H9 (cell line): ENCODE measurements at regions not wholly inside any gene's neighbourhood (a gene's known extent, or its start where the extent isn't known, plus 50 kb on each side); places are given as distances from the start of the nearest gene placed in this dataset.

Source experiments
- DNase-seq: peaks from one replicate; pipeline ENCODE4 v3.0.0-alpha.2; 2017
- H2AFZ ChIP-seq: one replicate; pipeline ENCODE4 v1.6.1; 2013; ENCODE audit warnings: mild to moderate bottlenecking, low read length, control low read depth, moderate library complexity
- H2AK5ac ChIP-seq: 2 replicates; pipeline ENCODE4 v1.6.1; 2013; ENCODE audit warnings: low read length, control low read depth, mixed read lengths; ENCODE audit not compliant: insufficient read length
- H2BK120ac ChIP-seq: one replicate; pipeline ENCODE4 v1.6.1; 2013; ENCODE audit warnings: low read depth, mild to moderate bottlenecking, low read length, control low read depth, inconsistent platforms; ENCODE audit not compliant: poor library complexity, severe bottlenecking
- H2BK12ac ChIP-seq: 2 replicates; pipeline ENCODE4 v1.6.1; 2013; ENCODE audit warnings: low read length, control low read depth, mixed read lengths, low read depth; ENCODE audit not compliant: insufficient read length
- H2BK15ac ChIP-seq: 2 replicates; pipeline ENCODE4 v1.6.1; 2013; ENCODE audit warnings: low read depth, low read length, control low read depth
- H2BK20ac ChIP-seq: one replicate; pipeline ENCODE4 v1.6.1; 2013; ENCODE audit warnings: low read depth, mild to moderate bottlenecking, low read length, control low read depth, inconsistent platforms; ENCODE audit not compliant: poor library complexity, severe bottlenecking
- H2BK5ac ChIP-seq: 2 replicates; pipeline ENCODE4 v1.6.1; 2013; ENCODE audit warnings: low read length, control low read depth, mixed read lengths; ENCODE audit not compliant: insufficient read length
- H3K14ac ChIP-seq: 2 replicates; pipeline ENCODE4 v1.6.1; 2013; ENCODE audit warnings: low read length, control low read depth; ENCODE audit not compliant: insufficient read depth
- H3K18ac ChIP-seq: 2 replicates; pipeline ENCODE4 v1.6.1; 2013; ENCODE audit warnings: low read depth, mild to moderate bottlenecking, mixed read lengths, low read length, control low read depth; ENCODE audit not compliant: insufficient read length
- H3K23ac ChIP-seq: 2 replicates; pipeline ENCODE4 v1.6.1; 2013; ENCODE audit warnings: low read length, control low read depth, mixed read lengths, low read depth; ENCODE audit not compliant: insufficient read length
- H3K23me2 ChIP-seq: 2 replicates; pipeline ENCODE4 v1.6.1; 2013; ENCODE audit warnings: low read depth, mild to moderate bottlenecking, mixed read lengths, low read length, control low read depth; ENCODE audit not compliant: insufficient read length, poor library complexity, severe bottlenecking
- H3K27ac ChIP-seq: 2 replicates; pipeline ENCODE4 v1.5.1; 2013; ENCODE audit warnings: low read length, control low read depth, mixed read lengths, low read depth; ENCODE audit not compliant: insufficient read length
- H3K27me3 ChIP-seq: 2 replicates; pipeline ENCODE4 v1.6.1; 2013; ENCODE audit warnings: low read length, control low read depth, inconsistent platforms; ENCODE audit not compliant: insufficient read depth
- H3K4ac ChIP-seq: 2 replicates; pipeline ENCODE4 v1.6.1; 2013; ENCODE audit warnings: low read depth, mild to moderate bottlenecking, control low read depth, inconsistent platforms, low read length, moderate library complexity
- H3K4me1 ChIP-seq: 2 replicates; pipeline ENCODE4 v1.6.1; 2013; ENCODE audit warnings: low read length, control low read depth, inconsistent platforms; ENCODE audit not compliant: insufficient read depth
- H3K4me2 ChIP-seq: 2 replicates; pipeline ENCODE4 v1.6.1; 2013; ENCODE audit warnings: low read length, control low read depth, mixed read lengths; ENCODE audit not compliant: insufficient read length, insufficient read depth
- H3K56ac ChIP-seq: 2 replicates; pipeline ENCODE4 v1.6.1; 2013; ENCODE audit warnings: low read depth, mild to moderate bottlenecking, mixed read lengths, low read length, control low read depth; ENCODE audit not compliant: insufficient read length
- H3K79me1 ChIP-seq: 2 replicates; pipeline ENCODE4 v1.6.1; 2013; ENCODE audit warnings: low read depth, mild to moderate bottlenecking, moderate library complexity, low read length, control low read depth, inconsistent platforms; ENCODE audit not compliant: insufficient read depth, poor library complexity, severe bottlenecking
- H3K79me2 ChIP-seq: 2 replicates; pipeline ENCODE4 v1.6.1; 2013; ENCODE audit warnings: low read length, control low read depth, inconsistent platforms; ENCODE audit not compliant: insufficient read depth
- H3K9ac ChIP-seq: 2 replicates; pipeline ENCODE4 v1.6.1; 2013; ENCODE audit warnings: low read length, control low read depth, mixed read lengths; ENCODE audit not compliant: insufficient read length; ENCODE audit errors: extremely low read depth
- H3K9me3 ChIP-seq: one replicate; pipeline ENCODE4 v1.6.1; 2013; ENCODE audit warnings: low read depth, low read length, inconsistent platforms; ENCODE audit not compliant: control insufficient read depth
- H3T11ph ChIP-seq: one replicate; pipeline ENCODE4 v1.6.1; 2013; ENCODE audit warnings: mild to moderate bottlenecking, low read length, control low read depth, inconsistent platforms
- H4K20me1 ChIP-seq: one replicate; pipeline ENCODE4 v1.6.1; 2013; ENCODE audit not compliant: control insufficient read depth, insufficient read length, insufficient read depth
- H4K5ac ChIP-seq: 2 replicates; pipeline ENCODE4 v1.6.1; 2013; ENCODE audit warnings: low read depth, mild to moderate bottlenecking, mixed read lengths, low read length, control low read depth; ENCODE audit not compliant: insufficient read length
- H4K8ac ChIP-seq: replicated peaks from 2 replicates; pipeline ENCODE4 v1.6.1; 2013; ENCODE audit warnings: low read length, control low read depth, mixed read lengths, low read depth; ENCODE audit not compliant: insufficient read length
- H4K91ac ChIP-seq: 2 replicates; pipeline ENCODE4 v1.6.1; 2013; ENCODE audit warnings: low read depth, mild to moderate bottlenecking, moderate library complexity, mixed read lengths, low read length, control low read depth; ENCODE audit not compliant: insufficient read length
- H3K27ac Mint-ChIP-seq, 3 experiments: 2 replicates in 2 of 3; 3 replicates in 1 of 3; pipeline ENCODE4 v1.8.0; 2020 to 2021; ENCODE audit warnings: mixed read lengths in 3 of 3, mild to moderate bottlenecking in 1 of 3, moderate library complexity in 1 of 3
- H3K27me3 Mint-ChIP-seq: 2 replicates; pipeline ENCODE4 v1.8.0; 2021; ENCODE audit warnings: low read depth, mild to moderate bottlenecking, moderate library complexity, mixed read lengths
- H3K36me3 Mint-ChIP-seq, 3 experiments: 2 replicates in 2 of 3; 3 replicates in 1 of 3; pipeline ENCODE4 v1.8.0; 2020 to 2021; ENCODE audit warnings: low read depth in 3 of 3, mixed read lengths in 3 of 3; ENCODE audit not compliant: insufficient read depth in 1 of 3
- H3K4me1 Mint-ChIP-seq, 2 experiments: 2 replicates each; pipeline ENCODE4 v1.8.0; 2020; ENCODE audit warnings: mixed read lengths in 2 of 2
- H3K4me3 Mint-ChIP-seq, 2 experiments: 2 replicates in 1 of 2; 3 replicates in 1 of 2; pipeline ENCODE4 v1.8.0; 2020 to 2021; ENCODE audit warnings: mild to moderate bottlenecking in 2 of 2, mixed read lengths in 2 of 2, moderate library complexity in 1 of 2
- H3K9me3 Mint-ChIP-seq, 2 experiments: 2 replicates in 1 of 2; 3 replicates in 1 of 2; pipeline ENCODE4 v1.8.0; 2020; ENCODE audit warnings: mild to moderate bottlenecking in 2 of 2, mixed read lengths in 2 of 2, moderate library complexity in 1 of 2
- WGBS: extraction: QIAGEN DNeasy Blood & Tissue Kit; methylation state at CpG from one replicate; pipeline ENCODE4 v1.1.7; 2013; ENCODE audit warnings: missing lambda C conversion rate, low lambda C conversion rate, mixed read lengths; ENCODE audit not compliant: insufficient read length; ENCODE audit errors: extremely low coverage; 5-methylcytosine and 5-hydroxymethylcytosine counted together
- TF ChIP-seq, protein P1 (sequence below): fragments of 200-600 bp; sonication (generic); conservative IDR thresholded peaks from 3 replicates; pipeline ENCODE4 v1.8.0; 2021; ENCODE audit warnings: antibody characterized with exemption, mild to moderate bottlenecking

- Mint-ChIP-seq H3K4me1 (no peaks in the 10 kb centered on the region), H3K36me3 (peaks cover 0 to 21% (median 0%) of the 10 kb centered on the region in 3 experiments; a peak in 3 of 7 replicates), H3K27me3 (peaks cover 11% of the 10 kb centered on the region), H3K4me3 (no peak overlapping the region), H3K9me3 (peaks cover 22 to 26% of the 10 kb centered on the region in 2 experiments), H3K27ac (no peak overlapping the region; a peak in 1 of 7 replicates)
- H2AFZ ChIP-seq, result no peak overlapping the region
- no peak overlapping the region for H3K9ac ChIP-seq
- TF ChIP-seq, protein P1, sequence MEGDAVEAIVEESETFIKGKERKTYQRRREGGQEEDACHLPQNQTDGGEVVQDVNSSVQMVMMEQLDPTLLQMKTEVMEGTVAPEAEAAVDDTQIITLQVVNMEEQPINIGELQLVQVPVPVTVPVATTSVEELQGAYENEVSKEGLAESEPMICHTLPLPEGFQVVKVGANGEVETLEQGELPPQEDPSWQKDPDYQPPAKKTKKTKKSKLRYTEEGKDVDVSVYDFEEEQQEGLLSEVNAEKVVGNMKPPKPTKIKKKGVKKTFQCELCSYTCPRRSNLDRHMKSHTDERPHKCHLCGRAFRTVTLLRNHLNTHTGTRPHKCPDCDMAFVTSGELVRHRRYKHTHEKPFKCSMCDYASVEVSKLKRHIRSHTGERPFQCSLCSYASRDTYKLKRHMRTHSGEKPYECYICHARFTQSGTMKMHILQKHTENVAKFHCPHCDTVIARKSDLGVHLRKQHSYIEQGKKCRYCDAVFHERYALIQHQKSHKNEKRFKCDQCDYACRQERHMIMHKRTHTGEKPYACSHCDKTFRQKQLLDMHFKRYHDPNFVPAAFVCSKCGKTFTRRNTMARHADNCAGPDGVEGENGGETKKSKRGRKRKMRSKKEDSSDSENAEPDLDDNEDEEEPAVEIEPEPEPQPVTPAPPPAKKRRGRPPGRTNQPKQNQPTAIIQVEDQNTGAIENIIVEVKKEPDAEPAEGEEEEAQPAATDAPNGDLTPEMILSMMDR, result no peak
- no peaks in the 10 kb centered on the region for H3K79me2 ChIP-seq
- no peaks in the 10 kb centered on the region for H3K79me1 ChIP-seq
- H4K8ac ChIP-seq, result no peak overlapping the region
- no peak overlapping the region for H3K4me2 ChIP-seq
- no CpG with 5 or more reads among the region's 4 CpGs for WGBS
- H3K23ac ChIP-seq, result no peak overlapping the region
- no peak overlapping the region for H3K27ac ChIP-seq
- no peaks in the 10 kb centered on the region for H3K9me3 ChIP-seq
- no peak overlapping the region for H2BK5ac ChIP-seq
- H2AK5ac ChIP-seq, result no peak overlapping the region
- no peak overlapping the region for H2BK15ac ChIP-seq
- no peak overlapping the region for H3K56ac ChIP-seq
- no peaks in the 10 kb centered on the region for H3K27me3 ChIP-seq
- H4K5ac ChIP-seq, result no peak overlapping the region
- no peaks in the 10 kb centered on the region for H3K4me1 ChIP-seq
- no peak overlapping the region for H4K91ac ChIP-seq
- H3T11ph ChIP-seq, result no peak overlapping the region
- DNase-seq, result peak; percentile 47
- no peaks in the 10 kb centered on the region for H4K20me1 ChIP-seq
- no peak overlapping the region for H2BK12ac ChIP-seq
- no peak overlapping the region for H3K4ac ChIP-seq
- H3K23me2 ChIP-seq, result no peaks in the 10 kb centered on the region
- H2BK20ac ChIP-seq, result no peak overlapping the region
- H2BK120ac ChIP-seq, result no peak overlapping the region
- no peak overlapping the region for H3K14ac ChIP-seq
- H3K18ac ChIP-seq, result no peak overlapping the region
Measured at GRCh38 chr2:128457006-128457604, 138.4 kb upstream of the HS6ST1 start.
